AG10803 (cell line): ENCODE measurements at regions not wholly inside any gene's neighbourhood (a gene's known extent, or its start where the extent isn't known, plus 50 kb on each side); places are given as distances from the start of the nearest gene placed in this dataset.

Experiments
- DNase-seq: peaks from one replicate; pipeline ENCODE4 v3.0.0; 2010; ENCODE audit warnings: low read depth
- H3K4me3 ChIP-seq: 2 replicates; pipeline ENCODE4 v1.5.1; 2011; ENCODE audit warnings: mild to moderate bottlenecking, low read length, control low read depth
- CTCF ChIP-seq: conservative IDR thresholded peaks from 2 replicates; pipeline ENCODE4 v1.5.1; 2011; ENCODE audit warnings: mild to moderate bottlenecking, low read length, control low read depth, inconsistent platforms

DNA sequence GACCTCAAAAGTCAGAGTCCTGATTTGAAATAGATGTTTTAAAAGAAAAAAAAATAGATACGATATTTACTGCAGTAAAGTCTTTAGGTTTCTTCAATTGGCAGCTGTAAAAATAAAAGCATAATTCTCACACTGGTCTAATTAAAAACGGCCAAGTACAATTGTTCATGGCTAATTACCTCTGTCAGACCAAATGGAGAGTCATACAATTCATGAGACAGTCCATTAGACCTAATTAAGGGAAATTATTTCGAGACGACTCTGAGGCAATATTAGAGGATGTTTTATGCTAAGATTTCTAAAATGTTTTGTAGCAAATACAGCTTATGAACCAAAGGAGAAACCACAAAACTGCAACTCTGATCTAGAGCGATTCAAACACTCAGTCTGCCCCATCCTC lies 131.3 kb downstream of the PHLDA1 start:
- DNase-seq = no peak
- no peak for TF ChIP-seq CTCF

GRCh38 chr12:75894965-75895754 lies 136.4 kb downstream of the PHLDA1 start:
- DNase-seq = no peak
- TF ChIP-seq CTCF = no peak
- no peak overlapping the region for H3K4me3 ChIP-seq

More for the DNA sequence above, 131.3 kb downstream of the PHLDA1 start:
- no peak overlapping the region for H3K4me3 ChIP-seq

DNA sequence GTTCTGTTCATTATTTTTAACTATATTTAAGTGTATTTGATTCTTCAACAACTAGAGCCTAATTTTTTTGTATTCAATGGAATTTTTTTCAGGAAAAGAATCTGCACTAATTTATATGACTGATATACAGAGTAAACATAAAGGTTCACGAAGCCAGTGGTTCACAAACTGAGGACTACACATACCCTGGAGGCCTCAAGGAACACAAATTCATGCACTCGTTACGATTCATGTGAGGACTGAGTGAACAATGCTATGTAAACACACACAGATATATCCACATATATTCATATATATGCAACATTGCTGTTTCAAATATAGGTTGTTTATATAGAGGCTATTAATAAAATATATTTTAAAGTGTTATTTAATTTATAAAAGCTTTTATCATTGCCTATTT lies 137.8 kb downstream of the PHLDA1 start:
- H3K4me3 ChIP-seq = no peak overlapping the region
- no peak for DNase-seq
- no peak for TF ChIP-seq CTCF

DNA sequence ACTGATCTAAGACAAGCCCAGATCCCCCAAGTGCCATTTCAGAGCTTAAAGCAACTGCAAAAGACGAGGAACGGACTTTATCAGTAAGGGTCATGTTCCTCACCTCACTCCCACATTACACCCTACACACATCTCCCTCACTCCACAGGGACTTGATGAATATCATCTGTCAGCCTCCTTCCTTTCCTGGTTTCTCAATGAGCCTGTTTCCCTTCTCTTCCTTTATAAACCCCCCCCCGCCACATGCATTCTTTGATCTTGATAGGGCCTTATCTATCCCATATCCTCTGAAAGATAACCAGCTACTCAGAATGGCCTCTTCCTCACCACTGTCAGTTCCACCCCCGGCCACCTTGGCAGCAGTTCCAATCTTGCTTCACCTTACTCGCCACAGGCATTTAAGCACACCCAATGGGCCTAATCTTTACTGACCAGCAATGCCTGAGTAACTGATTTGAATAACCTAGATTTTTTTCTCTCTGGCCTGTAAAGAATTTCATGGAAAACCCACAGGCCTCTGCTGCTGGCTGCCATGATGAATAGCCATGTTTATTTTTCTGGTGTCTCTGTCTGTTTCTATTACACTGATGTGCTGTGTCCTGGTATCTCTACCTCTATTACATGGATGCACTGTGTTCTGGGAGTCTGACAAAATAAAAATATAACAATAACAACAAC lies 138.7 kb downstream of the PHLDA1 start:
- DNase-seq = peak; percentile 81
- no peak overlapping the region for H3K4me3 ChIP-seq
- no peak for TF ChIP-seq CTCF

GRCh38 chr12:75891072-75891471 lies 140.5 kb downstream of the PHLDA1 start:
- no peak overlapping the region for H3K4me3 ChIP-seq
- DNase-seq = no peak
- TF ChIP-seq CTCF = no peak

- no peak for TF ChIP-seq CTCF
Observed at GRCh38 chr12:75890660-75891059, 140.9 kb downstream of the PHLDA1 start.

GRCh38 chr12:75890141-75890540 lies 141.4 kb downstream of the PHLDA1 start:
- peak; percentile 50 for DNase-seq
- H3K4me3 ChIP-seq = no peak overlapping the region
- TF ChIP-seq CTCF = no peak

More at GRCh38 chr12:75890660-75891059, 140.9 kb downstream of the PHLDA1 start:
- peak; percentile 28 for DNase-seq
- H3K4me3 ChIP-seq = no peak overlapping the region
